ENCODE measurements at regions not wholly inside any gene's neighbourhood (a gene's known extent, or its start where the extent isn't known, plus 50 kb on each side); places are given as distances from the start of the nearest gene placed in this dataset.

GRCh38 chr16:6531067-6531466 is 801.6 kb upstream of the RBFOX1 start:
- Histone ChIP-seq H3K36me3 (ENCODE audit: insufficient read depth) (no peaks in the 10 kb centered on the region), H3K79me2 (replicated peaks; ENCODE audit: insufficient read depth) (no peaks in the 10 kb centered on the region), H3K27ac (ENCODE audit: low read depth) (no peak overlapping the region), H3K4me2 (no peak overlapping the region), H4K20me1 (replicated peaks; ENCODE audit: insufficient read depth) (no peaks in the 10 kb centered on the region), H2AFZ (no peak overlapping the region), H3K9me2 (ENCODE audit: insufficient read depth) (no peaks in the 10 kb centered on the region), H3K4me3 (no peak overlapping the region), H3F3A (replicated peaks; ENCODE audit: low read depth) (no peaks in the 10 kb centered on the region), H3K27me3 (ENCODE audit: insufficient read depth) (no peaks in the 10 kb centered on the region), H3K4me1 (ENCODE audit: insufficient read depth) (no peaks in the 10 kb centered on the region)
- no peak overlapping the region for H3K4me3 Mint-ChIP-seq
- TF ChIP-seq ZNF114 (CRISPR knock-in tag; IDR thresholded peaks at IDR 0.05): no peak
- TF ChIP-seq JUNB (IDR thresholded peaks at IDR 0.05; ENCODE audit: unreplicated experiment): no peak
- TF ChIP-seq CREB1 (CRISPR knock-in tag; IDR thresholded peaks at IDR 0.05; ENCODE audit: low read depth): no peak
- TF ChIP-seq ETS1 (IDR thresholded peaks at IDR 0.05): no peak
- TF ChIP-seq STAT1 (IDR thresholded peaks at IDR 0.05; ENCODE audit: unreplicated experiment): no peak
- no peak for TF ChIP-seq NANOG (IDR thresholded peaks at IDR 0.05; ENCODE audit: borderline replicate concordance)
- TF ChIP-seq, protein P1, sequence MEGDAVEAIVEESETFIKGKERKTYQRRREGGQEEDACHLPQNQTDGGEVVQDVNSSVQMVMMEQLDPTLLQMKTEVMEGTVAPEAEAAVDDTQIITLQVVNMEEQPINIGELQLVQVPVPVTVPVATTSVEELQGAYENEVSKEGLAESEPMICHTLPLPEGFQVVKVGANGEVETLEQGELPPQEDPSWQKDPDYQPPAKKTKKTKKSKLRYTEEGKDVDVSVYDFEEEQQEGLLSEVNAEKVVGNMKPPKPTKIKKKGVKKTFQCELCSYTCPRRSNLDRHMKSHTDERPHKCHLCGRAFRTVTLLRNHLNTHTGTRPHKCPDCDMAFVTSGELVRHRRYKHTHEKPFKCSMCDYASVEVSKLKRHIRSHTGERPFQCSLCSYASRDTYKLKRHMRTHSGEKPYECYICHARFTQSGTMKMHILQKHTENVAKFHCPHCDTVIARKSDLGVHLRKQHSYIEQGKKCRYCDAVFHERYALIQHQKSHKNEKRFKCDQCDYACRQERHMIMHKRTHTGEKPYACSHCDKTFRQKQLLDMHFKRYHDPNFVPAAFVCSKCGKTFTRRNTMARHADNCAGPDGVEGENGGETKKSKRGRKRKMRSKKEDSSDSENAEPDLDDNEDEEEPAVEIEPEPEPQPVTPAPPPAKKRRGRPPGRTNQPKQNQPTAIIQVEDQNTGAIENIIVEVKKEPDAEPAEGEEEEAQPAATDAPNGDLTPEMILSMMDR (conservative IDR thresholded peaks at IDR 0.05; ENCODE audit: low read depth in 2 of 2): no peak
- no peak for TF ChIP-seq REST (IDR thresholded peaks at IDR 0.05; ENCODE audit: unreplicated experiment)
- TF ChIP-seq EZH2 (IDR thresholded peaks at IDR 0.05; ENCODE audit: low read depth, unreplicated experiment): no peak
- TF ChIP-seq POLR2AphosphoS5 (IDR thresholded peaks at IDR 0.05; ENCODE audit: low read depth): no peak
- no peak for TF ChIP-seq ZNF331 (CRISPR knock-in tag; IDR thresholded peaks at IDR 0.05; ENCODE audit: low read depth)
- no peak for TF ChIP-seq ZNF462 (CRISPR knock-in tag; IDR thresholded peaks at IDR 0.05)
- no peaks in the 10 kb centered on the region for H3K9me3 Mint-ChIP-seq
- H3K4me1 Mint-ChIP-seq: no peaks in the 10 kb centered on the region
- H3K27ac Mint-ChIP-seq: no peak overlapping the region
- DNase-seq (ENCODE audit: low spot score) (no peak), ATAC-seq (no peak)
- H3K27me3 Mint-ChIP-seq (ENCODE audit: insufficient read depth, low read depth, poor library complexity): no peaks in the 10 kb centered on the region
- H3K36me3 Mint-ChIP-seq (ENCODE audit: low read depth): no peaks in the 10 kb centered on the region
